ENCODE measurements at regions not wholly inside any gene's neighbourhood (a gene's known extent, or its start where the extent isn't known, plus 50 kb on each side); places are given as distances from the start of the nearest gene placed in this dataset.

- TF ChIP-seq JUN (IDR thresholded peaks at IDR 0.05; ENCODE audit: low read depth, low read length) (no peak), EP300 (IDR thresholded peaks at IDR 0.05; ENCODE audit: borderline replicate concordance in 1 of 2, low read depth in 2 of 2, low read length in 2 of 2) (no peak), USF2 (IDR thresholded peaks at IDR 0.05; ENCODE audit: low read length) (no peak), SP2 (IDR thresholded peaks at IDR 0.05; ENCODE audit: low read length) (no peak), CTCF (IDR thresholded peaks at IDR 0.05; ENCODE audit: control extremely low read depth in 1 of 3, insufficient read depth in 1 of 3, low read depth in 1 of 3, low read length in 3 of 3) (no peak), CREB1 (IDR thresholded peaks at IDR 0.05) (no peak), GABPA (IDR thresholded peaks at IDR 0.05; ENCODE audit: borderline replicate concordance, insufficient read depth, low read length) (no peak), RAD21 (IDR thresholded peaks at IDR 0.05 in 1 of 2, conservative IDR thresholded peaks at IDR 0.05 in 1 of 2; ENCODE audit: low read depth in 2 of 2, low read length in 2 of 2) (no peak), TAF1 (IDR thresholded peaks at IDR 0.05; ENCODE audit: low read depth, low read length) (no peak)
Observed at GRCh38 chrX:84909151-84909550, 94.5 kb upstream of the APOOL start.

Data from H1 (cell line).